Prostate gland (tissue), 2 donors: ENCODE measurements at regions not wholly inside any gene's neighbourhood (a gene's known extent, or its start where the extent isn't known, plus 50 kb on each side); places are given as distances from the start of the nearest gene placed in this dataset.

Experiments
- CTCF ChIP-seq, 4 experiments: fragments of 200-600 bp in 2 of 4; fragments of 450-650 bp in 2 of 4; sonication (generic) in 2 of 4; IDR thresholded peaks; 1 replicate in 3 of 4; 2 replicates in 1 of 4; pipeline ENCODE4 v1.5.1; 2016 to 2019; ENCODE audit warnings: antibody characterized with exemption in 4 of 4, mild to moderate bottlenecking in 2 of 4, moderate library complexity in 2 of 4
- POLR2A ChIP-seq: fragments of 450-650 bp; IDR thresholded peaks from one replicate; pipeline ENCODE4 v1.6.1; 2016; ENCODE audit warnings: antibody characterized with exemption, mild to moderate bottlenecking
- POLR2AphosphoS5 ChIP-seq: sonication (generic); formaldehyde crosslinking; IDR thresholded peaks from one replicate; pipeline ENCODE4 v1.6.1; 2017; ENCODE audit warnings: antibody characterized with exemption

- TF ChIP-seq POLR2A = no peak
- no peak for TF ChIP-seq CTCF (IDR thresholded peaks at IDR 0.05)
- TF ChIP-seq POLR2AphosphoS5 = no peak
Measured at GRCh38 chr18:61082976-61083630, 250.1 kb upstream of the CDH20 start.
